ENCODE measurements at regions not wholly inside any gene's neighbourhood (a gene's known extent, or its start where the extent isn't known, plus 50 kb on each side); places are given as distances from the start of the nearest gene placed in this dataset.
"Not testable (repeated sequence)": the region's sequence is repeated elsewhere in the genome, so short reads cannot be mapped to it uniquely, and the experiment has no call there.

GRCh38 chr22:48821727-48822126, 1005.9 kb downstream of the BRD1 start:
- no peaks in the 10 kb centered on the region; the same call in 1 of the 2 replicates for H3K4me1 ChIP-seq (ENCODE audit: insufficient read depth, low read length)
- H3K27ac ChIP-seq (ENCODE audit: low read length), result no peak overlapping the region
- no peak overlapping the region for H3K9ac ChIP-seq (ENCODE audit: low read depth, low read length)
- H3K36me3 ChIP-seq (ENCODE audit: insufficient read depth, low read depth, low read length), result no peaks in the 10 kb centered on the region
- no peaks in the 10 kb centered on the region for H3K27me3 ChIP-seq (ENCODE audit: insufficient read depth, low read length)
- no peak overlapping the region for H3K4me3 ChIP-seq (ENCODE audit: low read length)
- H3K9me3 ChIP-seq (ENCODE audit: insufficient read depth, low read depth, low read length), result no peaks in the 10 kb centered on the region

DNA sequence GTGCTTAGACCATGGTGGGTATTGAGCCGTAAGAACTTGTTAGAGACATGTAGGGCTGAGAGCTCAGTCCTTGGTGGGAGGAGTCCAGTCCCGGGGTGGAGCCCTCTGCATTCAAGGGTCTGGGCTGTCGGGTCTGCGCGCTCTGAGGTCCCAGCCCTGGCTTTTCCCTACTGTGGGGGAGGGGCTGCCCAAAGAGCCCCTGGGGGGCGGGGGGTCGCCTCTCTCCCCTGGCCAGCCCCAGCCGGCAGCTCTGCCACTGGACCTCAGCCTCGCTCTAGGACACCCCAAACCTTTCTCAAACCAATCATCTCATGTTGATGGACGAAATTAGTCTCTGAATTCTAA, 1006.4 kb downstream of the BRD1 start:
- H3K27me3 ChIP-seq (ENCODE audit: insufficient read depth, low read length), result no peaks in the 10 kb centered on the region
- no peak overlapping the region for H3K9ac ChIP-seq (ENCODE audit: low read depth, low read length)
- no peak overlapping the region for H3K27ac ChIP-seq (ENCODE audit: low read length)
- no peaks in the 10 kb centered on the region for H3K36me3 ChIP-seq (ENCODE audit: insufficient read depth, low read depth, low read length)
- H3K4me3 ChIP-seq (ENCODE audit: low read length), result no peak overlapping the region
- H3K4me1 ChIP-seq (ENCODE audit: insufficient read depth, low read length), result no peaks in the 10 kb centered on the region; the same call in 1 of the 2 replicates
- H3K9me3 ChIP-seq (ENCODE audit: insufficient read depth, low read depth, low read length), result no peaks in the 10 kb centered on the region

DNA sequence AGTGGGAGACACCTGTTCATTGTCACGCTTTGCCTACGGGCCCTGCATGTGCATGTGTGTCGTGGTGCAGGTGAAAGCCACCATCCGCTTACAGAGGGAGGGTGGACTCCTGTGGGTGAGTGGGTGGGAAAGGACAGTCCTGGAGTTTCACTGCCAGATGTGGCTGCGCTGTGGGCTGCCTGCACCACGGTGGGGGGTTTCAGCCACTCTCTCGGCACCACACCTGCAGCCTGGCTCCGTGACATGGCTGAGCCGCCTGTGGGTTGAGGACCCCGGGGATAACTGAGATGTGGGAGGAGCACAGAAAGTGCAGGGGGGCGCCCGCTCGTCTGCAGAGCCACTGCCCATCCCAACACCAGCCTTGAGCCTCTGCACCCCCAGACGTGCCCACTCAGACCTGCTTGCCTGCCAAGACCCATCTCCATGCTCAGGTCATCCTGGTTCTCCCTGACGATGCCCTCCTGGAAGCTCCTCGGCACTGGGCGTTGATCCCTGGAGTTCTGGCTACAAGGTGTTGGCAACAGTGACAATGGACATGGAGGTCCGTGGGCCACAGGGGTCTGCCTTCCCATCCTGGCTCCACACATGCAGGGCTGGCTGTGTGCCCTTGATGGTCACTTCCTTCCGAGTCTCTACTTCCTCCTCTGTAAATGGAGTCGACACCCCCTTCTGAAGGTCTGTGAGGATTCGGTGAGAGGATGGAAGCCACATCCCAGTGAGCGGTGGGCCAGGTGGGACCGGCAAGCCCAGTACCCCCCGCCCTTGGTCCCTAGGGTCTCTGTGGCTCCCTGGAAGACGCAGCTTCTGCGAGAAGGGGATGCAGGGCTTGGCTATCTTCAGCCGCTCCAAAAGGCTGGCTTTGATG, 1007.0 kb downstream of the BRD1 start:
- Histone ChIP-seq H3K9ac (ENCODE audit: low read depth, low read length) (no peak overlapping the region), H3K36me3 (ENCODE audit: insufficient read depth, low read depth, low read length) (no peaks in the 10 kb centered on the region), H3K27me3 (ENCODE audit: insufficient read depth, low read length) (no peaks in the 10 kb centered on the region), H3K27ac (ENCODE audit: low read length) (no peak overlapping the region), H3K4me3 (ENCODE audit: low read length) (no peak overlapping the region), H3K4me1 (ENCODE audit: insufficient read depth, low read length) (no peaks in the 10 kb centered on the region; the same call in 1 of the 2 replicates), H3K9me3 (ENCODE audit: insufficient read depth, low read depth, low read length) (no peaks in the 10 kb centered on the region)

- no peaks in the 10 kb centered on the region for H3K27me3 ChIP-seq (ENCODE audit: insufficient read depth, low read length)
- no peak overlapping the region for H3K9ac ChIP-seq (ENCODE audit: low read depth, low read length)
- no peaks in the 10 kb centered on the region; the same call in 1 of the 2 replicates for H3K4me1 ChIP-seq (ENCODE audit: insufficient read depth, low read length)
- H3K4me3 ChIP-seq (ENCODE audit: low read length), result no peak overlapping the region
- no peak overlapping the region for H3K27ac ChIP-seq (ENCODE audit: low read length)
- no peaks in the 10 kb centered on the region for H3K9me3 ChIP-seq (ENCODE audit: insufficient read depth, low read depth, low read length)
- H3K36me3 ChIP-seq (ENCODE audit: insufficient read depth, low read depth, low read length), result no peaks in the 10 kb centered on the region
These were observed 1007.7 kb downstream of the BRD1 start for GRCh38 chr22:48819961-48820360.

- Histone ChIP-seq H3K9me3 (ENCODE audit: insufficient read depth, low read depth, low read length) (no peaks in the 10 kb centered on the region), H3K4me1 (ENCODE audit: insufficient read depth, low read length) (no peaks in the 10 kb centered on the region; the same call in 1 of the 2 replicates), H3K4me3 (ENCODE audit: low read length) (no peak overlapping the region), H3K27ac (ENCODE audit: low read length) (no peak overlapping the region), H3K27me3 (ENCODE audit: insufficient read depth, low read length) (no peaks in the 10 kb centered on the region), H3K9ac (ENCODE audit: low read depth, low read length) (no peak overlapping the region), H3K36me3 (ENCODE audit: insufficient read depth, low read depth, low read length) (no peaks in the 10 kb centered on the region)
These were observed 1008.4 kb downstream of the BRD1 start for GRCh38 chr22:48819232-48819631.

- H3K9me3 ChIP-seq (ENCODE audit: insufficient read depth, low read depth, low read length); H3K36me3 ChIP-seq (ENCODE audit: insufficient read depth, low read depth, low read length); H3K27me3 ChIP-seq (ENCODE audit: insufficient read depth, low read length); H3K4me3 ChIP-seq (ENCODE audit: low read length); H3K4me1 ChIP-seq (ENCODE audit: insufficient read depth, low read length); H3K27ac ChIP-seq (ENCODE audit: low read length); H3K9ac ChIP-seq (ENCODE audit: low read depth, low read length): not testable (repeated sequence)
These were observed 1010.2 kb downstream of the BRD1 start for GRCh38 chr22:48817491-48817890.

DNA sequence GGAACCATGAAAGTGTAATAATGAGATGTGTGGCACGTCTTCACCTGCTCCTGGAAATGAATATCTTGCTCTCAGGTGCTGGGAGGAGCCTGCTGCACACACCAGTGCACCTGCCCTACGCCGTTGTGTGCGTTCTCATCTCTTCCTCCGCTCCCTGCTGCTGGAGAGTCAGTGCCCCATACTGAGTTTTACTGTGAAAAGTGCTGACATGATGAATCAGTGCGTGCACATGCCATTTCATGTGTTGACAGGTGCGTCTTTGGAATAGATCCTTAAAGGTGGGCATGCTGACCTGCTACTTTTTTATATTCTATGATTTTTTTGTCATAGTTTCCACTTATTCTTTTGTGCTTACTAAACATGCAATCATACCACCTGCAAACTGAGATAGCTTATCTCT, 1015.8 kb downstream of the BRD1 start:
- no peaks in the 10 kb centered on the region; the same call in 1 of the 2 replicates for H3K4me1 ChIP-seq (ENCODE audit: insufficient read depth, low read length)
- H3K9me3 ChIP-seq (ENCODE audit: insufficient read depth, low read depth, low read length), result no peaks in the 10 kb centered on the region
- no peaks in the 10 kb centered on the region for H3K27me3 ChIP-seq (ENCODE audit: insufficient read depth, low read length)
- no peak overlapping the region for H3K27ac ChIP-seq (ENCODE audit: low read length)
- H3K36me3 ChIP-seq (ENCODE audit: insufficient read depth, low read depth, low read length), result no peaks in the 10 kb centered on the region
- no peak overlapping the region for H3K4me3 ChIP-seq (ENCODE audit: low read length)
- H3K9ac ChIP-seq (ENCODE audit: low read depth, low read length), result no peak overlapping the region

DNA sequence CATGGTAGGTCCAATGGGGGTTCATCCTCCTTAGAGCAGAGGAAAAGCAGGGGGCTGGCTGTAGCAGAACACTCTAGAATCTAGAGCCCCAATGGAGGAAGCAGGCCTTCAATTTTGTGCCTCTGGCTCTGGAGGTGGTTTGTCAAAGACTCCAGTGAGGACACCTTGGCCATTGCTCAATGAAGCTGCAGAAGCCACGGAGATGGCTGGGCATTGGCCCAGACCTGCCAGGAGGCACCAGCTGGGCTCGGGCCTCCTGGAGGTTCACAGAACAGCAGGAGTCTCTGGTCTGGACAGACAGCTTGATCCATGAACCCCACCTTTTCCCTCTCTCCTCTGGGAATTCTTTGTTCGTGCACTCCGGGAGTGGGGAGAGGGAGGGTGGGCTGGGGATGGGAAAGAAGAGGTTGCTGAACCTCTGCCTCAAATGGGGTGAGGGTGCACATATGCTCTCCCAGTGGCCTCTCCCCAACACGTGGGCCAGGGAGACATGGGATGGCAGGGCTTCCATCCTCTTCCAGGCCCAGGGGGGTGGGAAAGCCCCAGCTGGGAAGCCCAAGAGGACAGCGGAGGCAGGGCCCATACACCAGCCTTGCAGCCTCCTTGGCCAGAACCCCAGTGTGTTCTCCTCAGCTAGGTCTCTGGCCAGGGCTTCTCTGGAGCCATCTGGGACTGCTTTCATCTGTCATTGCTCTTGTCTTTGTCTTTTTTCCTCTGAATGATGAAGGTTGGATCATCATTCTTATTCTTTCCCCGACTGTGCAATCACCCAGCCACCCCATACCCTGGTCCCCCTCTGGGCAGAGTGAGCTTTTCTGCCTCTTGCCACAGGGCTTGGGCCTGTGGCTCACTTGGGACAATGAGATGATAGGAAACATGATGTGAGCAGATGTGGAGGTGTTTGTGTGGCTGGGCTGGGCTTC, 1019.4 kb downstream of the BRD1 start:
- Histone ChIP-seq H3K27ac (ENCODE audit: low read length) (no peak overlapping the region), H3K4me1 (ENCODE audit: insufficient read depth, low read length) (no peaks in the 10 kb centered on the region), H3K4me3 (ENCODE audit: low read length) (no peak overlapping the region), H3K27me3 (ENCODE audit: insufficient read depth, low read length) (no peaks in the 10 kb centered on the region), H3K36me3 (ENCODE audit: insufficient read depth, low read depth, low read length) (no peaks in the 10 kb centered on the region), H3K9me3 (ENCODE audit: insufficient read depth, low read depth, low read length) (no peaks in the 10 kb centered on the region), H3K9ac (ENCODE audit: low read depth, low read length) (no peak overlapping the region)

GRCh38 chr22:48807155-48807554, 1020.5 kb downstream of the BRD1 start:
- no peak overlapping the region for H3K27ac ChIP-seq (ENCODE audit: low read length)
- no peaks in the 10 kb centered on the region for H3K27me3 ChIP-seq (ENCODE audit: insufficient read depth, low read length)
- H3K9ac ChIP-seq (ENCODE audit: low read depth, low read length), result no peak overlapping the region
- no peaks in the 10 kb centered on the region for H3K4me1 ChIP-seq (ENCODE audit: insufficient read depth, low read length)
- no peaks in the 10 kb centered on the region for H3K9me3 ChIP-seq (ENCODE audit: insufficient read depth, low read depth, low read length)
- no peaks in the 10 kb centered on the region for H3K36me3 ChIP-seq (ENCODE audit: insufficient read depth, low read depth, low read length)
- H3K4me3 ChIP-seq (ENCODE audit: low read length), result no peak overlapping the region

- Histone ChIP-seq H3K27ac (ENCODE audit: low read length) (no peak overlapping the region), H3K27me3 (ENCODE audit: insufficient read depth, low read length) (no peaks in the 10 kb centered on the region), H3K36me3 (ENCODE audit: insufficient read depth, low read depth, low read length) (no peaks in the 10 kb centered on the region), H3K9ac (ENCODE audit: low read depth, low read length) (no peak overlapping the region), H3K9me3 (ENCODE audit: insufficient read depth, low read depth, low read length) (no peaks in the 10 kb centered on the region), H3K4me3 (ENCODE audit: low read length) (no peak overlapping the region), H3K4me1 (ENCODE audit: insufficient read depth, low read length) (no peaks in the 10 kb centered on the region)
These were observed 1021.4 kb downstream of the BRD1 start for GRCh38 chr22:48806227-48806781.

DNA sequence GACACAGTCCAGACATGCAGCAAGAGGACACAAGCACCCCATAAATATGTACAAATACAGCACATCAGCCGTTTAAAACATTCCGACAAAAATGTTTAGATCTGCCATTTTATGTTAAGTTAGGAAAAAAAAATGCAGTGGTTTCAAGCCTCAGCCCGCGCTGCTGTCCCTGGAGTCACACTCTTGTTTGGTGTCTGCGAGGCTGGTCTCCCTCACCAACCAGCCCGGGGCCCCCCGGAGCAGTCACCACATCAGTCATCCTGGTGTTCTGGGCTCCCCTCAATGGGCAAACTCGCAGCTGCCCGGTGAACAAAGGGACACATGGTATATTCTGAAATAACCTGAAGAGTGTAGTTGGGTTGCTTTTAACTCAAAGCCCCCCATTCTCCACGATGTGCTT, 1022.2 kb downstream of the BRD1 start:
- Histone ChIP-seq H3K36me3 (ENCODE audit: insufficient read depth, low read depth, low read length) (no peaks in the 10 kb centered on the region), H3K4me3 (ENCODE audit: low read length) (no peak overlapping the region), H3K9me3 (ENCODE audit: insufficient read depth, low read depth, low read length) (no peaks in the 10 kb centered on the region), H3K27me3 (ENCODE audit: insufficient read depth, low read length) (no peaks in the 10 kb centered on the region), H3K4me1 (ENCODE audit: insufficient read depth, low read length) (no peaks in the 10 kb centered on the region), H3K9ac (ENCODE audit: low read depth, low read length) (no peak overlapping the region), H3K27ac (ENCODE audit: low read length) (no peak overlapping the region)

All from iPS-20b (cell line).